ENCODE measurements at regions not wholly inside any gene's neighbourhood (a gene's known extent, or its start where the extent isn't known, plus 50 kb on each side); places are given as distances from the start of the nearest gene placed in this dataset.

GRCh38 chr3:72203613-72204349 lies 418.8 kb upstream of the PROK2 start:
- TF ChIP-seq, protein P1, sequence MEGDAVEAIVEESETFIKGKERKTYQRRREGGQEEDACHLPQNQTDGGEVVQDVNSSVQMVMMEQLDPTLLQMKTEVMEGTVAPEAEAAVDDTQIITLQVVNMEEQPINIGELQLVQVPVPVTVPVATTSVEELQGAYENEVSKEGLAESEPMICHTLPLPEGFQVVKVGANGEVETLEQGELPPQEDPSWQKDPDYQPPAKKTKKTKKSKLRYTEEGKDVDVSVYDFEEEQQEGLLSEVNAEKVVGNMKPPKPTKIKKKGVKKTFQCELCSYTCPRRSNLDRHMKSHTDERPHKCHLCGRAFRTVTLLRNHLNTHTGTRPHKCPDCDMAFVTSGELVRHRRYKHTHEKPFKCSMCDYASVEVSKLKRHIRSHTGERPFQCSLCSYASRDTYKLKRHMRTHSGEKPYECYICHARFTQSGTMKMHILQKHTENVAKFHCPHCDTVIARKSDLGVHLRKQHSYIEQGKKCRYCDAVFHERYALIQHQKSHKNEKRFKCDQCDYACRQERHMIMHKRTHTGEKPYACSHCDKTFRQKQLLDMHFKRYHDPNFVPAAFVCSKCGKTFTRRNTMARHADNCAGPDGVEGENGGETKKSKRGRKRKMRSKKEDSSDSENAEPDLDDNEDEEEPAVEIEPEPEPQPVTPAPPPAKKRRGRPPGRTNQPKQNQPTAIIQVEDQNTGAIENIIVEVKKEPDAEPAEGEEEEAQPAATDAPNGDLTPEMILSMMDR (IDR thresholded peaks at IDR 0.05): no peak
- no peak for TF ChIP-seq POLR2A (IDR thresholded peaks at IDR 0.05)

All from right lobe of liver (tissue), 4 donors.